Germinal center (tissue), 1 donor: ENCODE measurements at regions not wholly inside any gene's neighbourhood (a gene's known extent, or its start where the extent isn't known, plus 50 kb on each side); places are given as distances from the start of the nearest gene placed in this dataset.

Source experiments
- DNase-seq: peaks from one replicate; pipeline ENCODE4 v3.0.0; 2012; ENCODE audit warnings: mixed read lengths, low spot score

- no peak for DNase-seq
These were observed 60.3 kb upstream of the CALM2 start for GRCh38 chr2:47236503-47237215.

- no peak for DNase-seq
These were observed 58.8 kb upstream of the CALM2 start for GRCh38 chr2:47235132-47235531.

- no peak for DNase-seq
These were observed 58.1 kb upstream of the CALM2 start for GRCh38 chr2:47234456-47234855.

GRCh38 chr2:47232738-47233415 is 56.6 kb upstream of the CALM2 start:
- DNase-seq: no peak

GRCh38 chr2:47230418-47230817 is 54.1 kb upstream of the CALM2 start:
- no peak for DNase-seq

- DNase-seq: no peak
These were observed 51.4 kb upstream of the CALM2 start for GRCh38 chr2:47227532-47228279.

DNA sequence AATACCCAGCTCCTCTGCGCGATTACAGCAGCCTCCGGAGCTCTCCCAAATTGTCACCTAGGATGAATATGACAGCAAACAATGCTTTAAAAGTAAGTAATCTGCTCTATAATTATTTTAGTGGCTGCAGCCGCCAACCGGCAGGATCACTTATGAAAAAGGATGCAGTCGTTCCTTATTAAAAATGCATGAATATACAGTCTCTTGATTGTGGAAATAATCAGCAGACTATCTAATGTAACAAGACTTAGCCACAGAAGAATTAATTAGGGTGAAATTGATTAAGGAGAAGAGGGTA is 50.6 kb upstream of the CALM2 start:
- DNase-seq: no peak

DNA sequence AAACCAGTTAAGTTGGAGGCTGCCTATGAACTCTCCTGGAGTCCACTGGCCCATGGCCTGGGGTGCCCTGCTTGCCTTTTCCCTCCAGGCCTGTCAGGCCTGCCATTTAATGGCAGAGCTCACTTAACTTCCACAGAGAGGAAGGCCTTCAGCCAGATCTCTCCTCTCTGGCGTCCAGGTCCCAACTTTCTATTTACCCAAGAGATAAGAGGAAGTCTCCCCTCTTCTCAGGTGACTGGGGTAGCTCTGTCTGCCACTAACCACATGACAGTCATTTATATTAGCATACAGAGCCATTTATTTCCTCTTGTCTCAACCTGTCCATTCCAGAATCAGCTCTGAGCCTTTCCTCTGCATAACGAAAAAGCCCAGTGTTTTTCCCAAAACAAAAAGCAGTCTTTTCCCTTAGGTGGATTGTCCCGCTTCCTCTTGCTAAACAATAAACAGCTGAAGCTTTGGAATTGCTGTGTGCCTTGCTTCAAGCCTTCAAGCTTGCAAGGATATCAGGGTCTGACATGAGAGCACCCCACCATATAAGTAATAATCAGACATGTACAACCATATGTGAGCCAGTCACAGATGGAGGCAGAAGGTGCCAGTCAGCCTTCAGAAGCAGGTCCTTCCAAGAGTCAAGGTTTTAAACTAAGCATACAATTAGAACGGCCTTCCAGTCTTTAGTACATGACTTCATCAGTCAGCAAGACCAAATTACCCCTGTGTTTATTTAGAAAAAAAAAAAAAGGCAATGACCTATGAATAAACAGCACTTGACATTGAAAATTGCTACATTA is 50.0 kb upstream of the CALM2 start:
- DNase-seq: no peak
